Lung (tissue), 12 donors: ENCODE measurements at regions not wholly inside any gene's neighbourhood (a gene's known extent, or its start where the extent isn't known, plus 50 kb on each side); places are given as distances from the start of the nearest gene placed in this dataset. TPM values are rescaled to one million over a fixed set of nuclear protein-coding genes. Genes with fewer than 3 reads are reported as not detected.

ENCODE experiments used
- ATAC-seq: fragments of 200-7000 bp; cut with Tn5 transposase; one replicate; pipeline ENCODE4 v1.9.1; 2020; ENCODE audit warnings: moderate number of reproducible peaks; ENCODE audit not compliant: insufficient read depth, low FRiP score
- DNase-seq, 3 donors: peaks; one replicate each; pipeline ENCODE4 v3.0.0-alpha.2; 2013 to 2017
- H3K27ac ChIP-seq, 2 donors: one replicate each; pipeline ENCODE4 v1.5.1; 2013; ENCODE audit warnings: mild to moderate bottlenecking in 2 of 2, moderate library complexity in 2 of 2, control low read depth in 1 of 2, inconsistent platforms in 1 of 2, low read depth in 1 of 2, low read length in 1 of 2
- H3K27me3 ChIP-seq, 3 donors: one replicate each; pipeline ENCODE4 v1.5.1; 2013; ENCODE audit warnings: low read length in 2 of 3; ENCODE audit not compliant: control insufficient read depth in 3 of 3, insufficient read depth in 3 of 3
- H3K36me3 ChIP-seq, 4 donors: one replicate each; pipeline ENCODE4 v1.5.1; 2013; ENCODE audit warnings: low read length in 4 of 4, mild to moderate bottlenecking in 1 of 4, moderate library complexity in 1 of 4; ENCODE audit not compliant: control insufficient read depth in 4 of 4, insufficient read depth in 4 of 4
- H3K4me1 ChIP-seq, 5 donors: one replicate each; pipeline ENCODE4 v1.5.1; 2013; ENCODE audit warnings: low read length in 5 of 5, mild to moderate bottlenecking in 2 of 5, moderate library complexity in 1 of 5; ENCODE audit not compliant: control insufficient read depth in 5 of 5, insufficient read depth in 5 of 5
- H3K4me3 ChIP-seq: one replicate; pipeline ENCODE4 v1.5.1; 2013; ENCODE audit warnings: mild to moderate bottlenecking, control low read depth, moderate library complexity
- H3K9ac ChIP-seq, 2 donors: one replicate each; pipeline ENCODE4 v1.5.1; 2013; ENCODE audit warnings: low read length in 2 of 2, control low read depth in 1 of 2; ENCODE audit not compliant: insufficient read depth in 1 of 2
- H3K9me3 ChIP-seq, 4 donors: one replicate each; pipeline ENCODE4 v1.5.1; 2013; ENCODE audit warnings: low read length in 3 of 4, mild to moderate bottlenecking in 1 of 4, moderate library complexity in 1 of 4; ENCODE audit not compliant: control insufficient read depth in 4 of 4, insufficient read depth in 3 of 4
- CTCF ChIP-seq: IDR thresholded peaks from 2 replicates; pipeline ENCODE4 v1.5.1; 2012; ENCODE audit warnings: mild to moderate bottlenecking; ENCODE audit errors: control extremely low read depth, extremely low read depth
- WGBS, 2 donors: extraction: QIAGEN DNeasy Blood & Tissue Kit; methylation state at CpG; one replicate each; pipeline ENCODE4 v1.1.7; 2013; 5-methylcytosine and 5-hydroxymethylcytosine counted together
- small RNA-seq: library from RNA; depleted of rRNA; stranded (forward); fragments of <200 nt; gene quantifications from one replicate; pipeline ENCODE3, GENCODE V24; 2014; ENCODE audit warnings: low replicate concordance
- donor health status: control.
- donor health status: control.
- donor health status: Bipolar disorder and iron deficiency.
- donor health status: healthy.
- donor health status: DM: yes; HTN: yes; CAD: no.

- DNase-seq, result no peak
- H3K9ac ChIP-seq, result no peak overlapping the region
- TF ChIP-seq CTCF, result no peak
Measured at GRCh38 chr2:185687967-185688366, 50.6 kb upstream of the FSIP2 start.

More at GRCh38 chr2:185687967-185688366, 50.6 kb upstream of the FSIP2 start:
- WGBS, 2 donors, result 88% methylated on average over 7 of the region's 7 CpGs
- Histone ChIP-seq H3K4me1 (no peaks in the 10 kb centered on the region), H3K4me3 (no peak overlapping the region), H3K27ac (no peak overlapping the region), H3K36me3 (no peaks in the 10 kb centered on the region), H3K9me3 (peaks cover 0 to 6% (median 0%) of the 10 kb centered on the region in 4 donors), H3K27me3 (no peaks in the 10 kb centered on the region)
- no peak for ATAC-seq

Small RNAs in the stretch of these regions (small RNA-seq; reads per million reads assigned to genes)
- gene RF00096, result not detected
